ENCODE measurements at regions not wholly inside any gene's neighbourhood (a gene's known extent, or its start where the extent isn't known, plus 50 kb on each side); places are given as distances from the start of the nearest gene placed in this dataset.

DNA sequence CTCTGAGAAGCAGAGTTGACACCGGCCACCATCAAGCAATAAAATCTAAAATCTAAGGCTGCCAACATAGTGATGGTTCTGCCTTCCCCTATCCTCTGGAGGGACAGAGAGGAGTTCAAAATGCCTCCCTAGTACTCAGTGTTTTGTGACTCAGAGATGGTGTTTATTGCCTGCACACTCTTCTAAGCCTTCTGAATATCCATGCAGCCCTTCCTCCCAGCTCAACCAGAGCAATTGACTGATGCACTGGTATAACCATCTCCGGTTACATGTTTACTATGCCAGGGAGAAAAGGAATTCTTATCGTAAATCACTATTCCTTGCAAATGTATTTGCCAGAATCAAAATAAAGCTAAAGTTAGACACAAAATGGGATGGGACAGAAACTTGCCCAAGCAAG is 132.9 kb upstream of the RAB4A start:
- TF ChIP-seq, protein P1, sequence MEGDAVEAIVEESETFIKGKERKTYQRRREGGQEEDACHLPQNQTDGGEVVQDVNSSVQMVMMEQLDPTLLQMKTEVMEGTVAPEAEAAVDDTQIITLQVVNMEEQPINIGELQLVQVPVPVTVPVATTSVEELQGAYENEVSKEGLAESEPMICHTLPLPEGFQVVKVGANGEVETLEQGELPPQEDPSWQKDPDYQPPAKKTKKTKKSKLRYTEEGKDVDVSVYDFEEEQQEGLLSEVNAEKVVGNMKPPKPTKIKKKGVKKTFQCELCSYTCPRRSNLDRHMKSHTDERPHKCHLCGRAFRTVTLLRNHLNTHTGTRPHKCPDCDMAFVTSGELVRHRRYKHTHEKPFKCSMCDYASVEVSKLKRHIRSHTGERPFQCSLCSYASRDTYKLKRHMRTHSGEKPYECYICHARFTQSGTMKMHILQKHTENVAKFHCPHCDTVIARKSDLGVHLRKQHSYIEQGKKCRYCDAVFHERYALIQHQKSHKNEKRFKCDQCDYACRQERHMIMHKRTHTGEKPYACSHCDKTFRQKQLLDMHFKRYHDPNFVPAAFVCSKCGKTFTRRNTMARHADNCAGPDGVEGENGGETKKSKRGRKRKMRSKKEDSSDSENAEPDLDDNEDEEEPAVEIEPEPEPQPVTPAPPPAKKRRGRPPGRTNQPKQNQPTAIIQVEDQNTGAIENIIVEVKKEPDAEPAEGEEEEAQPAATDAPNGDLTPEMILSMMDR (conservative IDR thresholded peaks at IDR 0.05) = no peak
- no peak for TF ChIP-seq ZFX (IDR thresholded peaks at IDR 0.05)

Measured in C4-2B (cell line).